B cell (primary cell): ENCODE measurements at regions not wholly inside any gene's neighbourhood (a gene's known extent, or its start where the extent isn't known, plus 50 kb on each side); places are given as distances from the start of the nearest gene placed in this dataset.

ENCODE experiments used
- ATAC-seq: fragments of 200-7000 bp; cut with Tn5 transposase; one replicate; pipeline ENCODE4 v1.10.0; 2021; ENCODE audit warnings: low read depth, mild to moderate bottlenecking, moderate number of reproducible peaks, moderate library complexity
- CTCF ChIA-PET: fragments of 350-600 bp; sonication (Branson Sonifier 250); formaldehyde crosslinking; loops from one replicate; lab custom pipeline; 2021; ENCODE audit warnings: antibody characterized with exemption, inconsistent platforms; lab: Charles Lee
- POLR2A ChIA-PET: fragments of 350-600 bp; sonication (Branson Sonifier 250); formaldehyde crosslinking; loops from one replicate; lab custom pipeline; 2021; ENCODE audit warnings: antibody characterized with exemption; lab: Charles Lee
- DNase-seq: peaks from one replicate; pipeline ENCODE4 v3.0.0; 2013
- H2AFZ ChIP-seq: 2 replicates; pipeline ENCODE4 v1.6.1; 2012; ENCODE audit warnings: mild to moderate bottlenecking, low read depth, low read length; ENCODE audit not compliant: insufficient read depth, poor library complexity, severe bottlenecking
- H3K27ac ChIP-seq, 2 donors: 1 replicate in 1 of 2; 2 replicates in 1 of 2; pipeline ENCODE4 v1.5.1; 2012 to 2013; ENCODE audit warnings: low read length in 2 of 2, mild to moderate bottlenecking in 2 of 2, moderate library complexity in 1 of 2
- H3K27me3 ChIP-seq, 4 experiments: fragments of 200-600 bp in 1 of 4; sonication (generic) in 1 of 4; replicated peaks in 1 of 4; 1 replicate in 2 of 4; 2 replicates in 2 of 4; pipeline versions ENCODE4 v1.6.1 to v1.7.0; 2013 to 2016; ENCODE audit warnings: low read length in 3 of 4, mild to moderate bottlenecking in 2 of 4, mixed read lengths in 1 of 4, moderate library complexity in 1 of 4; ENCODE audit not compliant: insufficient read depth in 4 of 4, control insufficient read depth in 3 of 4; ENCODE audit errors: control extremely low read depth in 1 of 4
- H3K36me3 ChIP-seq, 2 experiments: replicated peaks in 1 of 2; 1 replicate in 1 of 2; 2 replicates in 1 of 2; pipeline versions ENCODE4 v1.6.1 to v1.7.1; 2013; ENCODE audit warnings: low read length in 1 of 2; ENCODE audit not compliant: insufficient read depth in 2 of 2, control insufficient read depth in 1 of 2; ENCODE audit errors: control extremely low read depth in 1 of 2, extremely low read depth in 1 of 2
- H3K4me1 ChIP-seq, 2 donors: fragments of 200-600 bp in 1 of 2; sonication (generic) in 1 of 2; 1 replicate in 1 of 2; 2 replicates in 1 of 2; pipeline versions ENCODE4 v1.5.1 to v1.6.1; 2013 to 2017; ENCODE audit warnings: low read length in 2 of 2; ENCODE audit not compliant: control insufficient read depth in 2 of 2, insufficient read depth in 2 of 2
- H3K4me2 ChIP-seq: replicated peaks from 2 replicates; pipeline ENCODE3; 2012; ENCODE audit warnings: mild to moderate bottlenecking, low read depth, low read length; ENCODE audit not compliant: poor library complexity, severe bottlenecking
- H3K4me3 ChIP-seq, 5 experiments: fragments of 200-600 bp in 1 of 5; sonication (generic) in 1 of 5; 1 replicate in 3 of 5; 2 replicates in 2 of 5; pipeline versions ENCODE4 v1.5.1 to v1.7.0; 2011 to 2016; ENCODE audit warnings: low read length in 4 of 5, mild to moderate bottlenecking in 4 of 5, low read depth in 2 of 5, control low read depth in 1 of 5, moderate library complexity in 1 of 5; ENCODE audit not compliant: insufficient read depth in 1 of 5; ENCODE audit errors: control extremely low read depth in 1 of 5, extremely low read depth in 1 of 5
- H3K79me2 ChIP-seq: fragments of 200-600 bp; sonication (generic); one replicate; pipeline ENCODE4 v1.6.0; 2016; ENCODE audit warnings: low read length; ENCODE audit not compliant: control insufficient read depth, insufficient read depth
- H3K9ac ChIP-seq: fragments of 200-600 bp; sonication (generic); 2 replicates; pipeline ENCODE4 v1.6.1; 2017; ENCODE audit warnings: mild to moderate bottlenecking, low read length, moderate library complexity
- H3K9me3 ChIP-seq, 3 donors: one replicate each; pipeline versions ENCODE4 v1.6.1 to v1.7.1; 2013; ENCODE audit warnings: low read length in 2 of 3; ENCODE audit not compliant: control insufficient read depth in 2 of 3, insufficient read depth in 1 of 3; ENCODE audit errors: control extremely low read depth in 1 of 3
- H4K20me1 ChIP-seq: 2 replicates; pipeline ENCODE4 v1.6.0; 2012; ENCODE audit warnings: mild to moderate bottlenecking, low read length; ENCODE audit not compliant: insufficient read depth, control insufficient read depth, poor library complexity, severe bottlenecking
- H3K27ac Mint-ChIP-seq: one replicate; pipeline ENCODE4 v1.8.0; 2021; ENCODE audit warnings: mixed read lengths
- H3K27me3 Mint-ChIP-seq: one replicate; pipeline ENCODE4 v1.8.0; 2021; ENCODE audit warnings: mixed read lengths
- H3K4me1 Mint-ChIP-seq: one replicate; pipeline ENCODE4 v1.8.0; 2021; ENCODE audit warnings: mixed read lengths
- H3K4me3 Mint-ChIP-seq: one replicate; pipeline ENCODE4 v1.8.0; 2021; ENCODE audit warnings: mixed read lengths
- H3K9me3 Mint-ChIP-seq: one replicate; pipeline ENCODE4 v1.8.0; 2022; ENCODE audit warnings: mixed read lengths; ENCODE audit not compliant: insufficient read depth
- EZH2 ChIP-seq: IDR thresholded peaks from 2 replicates; pipeline ENCODE4 v1.6.1; 2012; ENCODE audit warnings: borderline replicate concordance, low read depth, mild to moderate bottlenecking, moderate library complexity, low read length; ENCODE audit not compliant: insufficient read depth, poor library complexity, severe bottlenecking
- WGBS: methylation state at CpG from one replicate; pipeline ENCODE4 v1.1.5; 2013; ENCODE audit warnings: missing lambda C conversion rate; ENCODE audit not compliant: insufficient coverage; 5-methylcytosine and 5-hydroxymethylcytosine counted together
- intact Hi-C: fragments of 100-400 bp; cut with micrococcal nuclease; formaldehyde crosslinking; loops from one replicate; pipeline ENCODE4 v1.10.0; 2022
- TF ChIP-seq, protein P1 (sequence below): fragments of 200-600 bp; IDR thresholded peaks from one replicate; pipeline ENCODE4 v1.8.0; 2022; ENCODE audit warnings: antibody characterized with exemption, mild to moderate bottlenecking

DNA sequence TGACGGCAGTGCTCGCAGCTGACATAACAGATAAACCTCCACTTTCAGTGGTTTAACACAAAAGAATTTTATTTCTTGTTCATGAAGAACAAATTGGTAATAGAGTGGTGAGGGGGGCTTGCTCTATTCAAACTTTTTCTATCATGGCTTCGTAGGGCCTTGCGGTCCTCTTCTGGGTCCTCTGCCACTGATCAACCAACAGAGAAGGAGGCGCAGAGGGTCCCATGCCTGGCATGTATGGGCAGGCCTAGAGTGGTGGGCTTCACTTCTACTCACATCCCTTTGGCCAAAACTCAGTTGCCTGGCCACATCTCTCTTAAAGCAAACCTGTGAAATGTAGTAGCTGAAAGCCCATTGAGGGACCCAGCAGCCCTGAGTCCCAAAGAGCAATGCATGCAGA lies 460.5 kb downstream of the SIPA1L2 start:
- Histone ChIP-seq H3K79me2 (no peaks in the 10 kb centered on the region), H3K4me1 (no peaks in the 10 kb centered on the region), H3K27me3 (no peaks in the 10 kb centered on the region), H3K27ac (no peak overlapping the region), H3K4me3 (no peak overlapping the region), H3K9me3 (peaks cover 0 to 4% (median 0%) of the 10 kb centered on the region in 3 donors), H4K20me1 (no peaks in the 10 kb centered on the region), H2AFZ (no peak overlapping the region), H3K4me2 (no peak overlapping the region), H3K36me3 (no peaks in the 10 kb centered on the region), H3K9ac (no peak overlapping the region)
- ATAC-seq: no peak
- no peaks in the 10 kb centered on the region for H3K4me1 Mint-ChIP-seq
- intact Hi-C loops: no loop called here
- no peak overlapping the region for H3K4me3 Mint-ChIP-seq
- CTCF ChIA-PET: no interaction called here
- POLR2A ChIA-PET: no interaction called here
- H3K27ac Mint-ChIP-seq: no peak overlapping the region
- DNase-seq: no peak
- peaks cover 7% of the 10 kb centered on the region for H3K27me3 Mint-ChIP-seq
- peaks cover 3% of the 10 kb centered on the region for H3K9me3 Mint-ChIP-seq
- TF ChIP-seq EZH2: no peak
- TF ChIP-seq, protein P1, sequence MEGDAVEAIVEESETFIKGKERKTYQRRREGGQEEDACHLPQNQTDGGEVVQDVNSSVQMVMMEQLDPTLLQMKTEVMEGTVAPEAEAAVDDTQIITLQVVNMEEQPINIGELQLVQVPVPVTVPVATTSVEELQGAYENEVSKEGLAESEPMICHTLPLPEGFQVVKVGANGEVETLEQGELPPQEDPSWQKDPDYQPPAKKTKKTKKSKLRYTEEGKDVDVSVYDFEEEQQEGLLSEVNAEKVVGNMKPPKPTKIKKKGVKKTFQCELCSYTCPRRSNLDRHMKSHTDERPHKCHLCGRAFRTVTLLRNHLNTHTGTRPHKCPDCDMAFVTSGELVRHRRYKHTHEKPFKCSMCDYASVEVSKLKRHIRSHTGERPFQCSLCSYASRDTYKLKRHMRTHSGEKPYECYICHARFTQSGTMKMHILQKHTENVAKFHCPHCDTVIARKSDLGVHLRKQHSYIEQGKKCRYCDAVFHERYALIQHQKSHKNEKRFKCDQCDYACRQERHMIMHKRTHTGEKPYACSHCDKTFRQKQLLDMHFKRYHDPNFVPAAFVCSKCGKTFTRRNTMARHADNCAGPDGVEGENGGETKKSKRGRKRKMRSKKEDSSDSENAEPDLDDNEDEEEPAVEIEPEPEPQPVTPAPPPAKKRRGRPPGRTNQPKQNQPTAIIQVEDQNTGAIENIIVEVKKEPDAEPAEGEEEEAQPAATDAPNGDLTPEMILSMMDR: no peak
- WGBS: no CpG with 5 or more reads among the region's 5 CpGs

DNA sequence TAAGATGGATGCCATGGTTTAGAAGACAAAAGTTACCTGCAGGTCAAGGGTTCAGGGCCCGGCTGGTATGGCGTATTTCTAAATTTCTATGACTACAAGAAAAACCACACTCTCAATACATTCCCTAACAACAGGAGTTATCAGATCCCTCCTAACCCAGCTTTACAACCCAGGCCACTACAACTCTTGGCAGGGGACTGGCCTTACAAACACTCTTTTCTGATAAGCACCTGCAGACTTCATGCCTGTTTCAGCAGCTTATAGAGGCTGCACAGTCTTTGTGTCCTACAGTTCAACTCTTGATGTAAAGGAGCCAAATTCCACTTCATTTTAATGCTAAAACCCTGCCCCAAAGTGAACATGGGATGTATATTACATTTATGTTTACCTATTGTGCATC lies 461.4 kb downstream of the SIPA1L2 start:
- POLR2A ChIA-PET: no interaction called here
- Mint-ChIP-seq H3K27me3 (no peaks in the 10 kb centered on the region), H3K9me3 (peaks cover 3% of the 10 kb centered on the region), H3K4me1 (no peaks in the 10 kb centered on the region), H3K27ac (no peak overlapping the region), H3K4me3 (no peak overlapping the region)
- Histone ChIP-seq H3K9me3 (peaks cover 0 to 4% (median 0%) of the 10 kb centered on the region in 3 donors), H3K79me2 (no peaks in the 10 kb centered on the region), H3K27ac (no peak overlapping the region), H2AFZ (no peak overlapping the region), H3K4me3 (no peak overlapping the region), H3K4me2 (no peak overlapping the region), H4K20me1 (no peaks in the 10 kb centered on the region), H3K27me3 (no peaks in the 10 kb centered on the region), H3K9ac (no peak overlapping the region), H3K36me3 (no peaks in the 10 kb centered on the region), H3K4me1 (no peaks in the 10 kb centered on the region)
- no peak for ATAC-seq
- WGBS: 100% methylated on average over 2 of the region's 2 CpGs
- CTCF ChIA-PET: no interaction called here
- DNase-seq: no peak
- no peak for TF ChIP-seq EZH2
- TF ChIP-seq, protein P1: no peak
- intact Hi-C loops: no loop called here
